ENCODE measurements at regions not wholly inside any gene's neighbourhood (a gene's known extent, or its start where the extent isn't known, plus 50 kb on each side); places are given as distances from the start of the nearest gene placed in this dataset.

GRCh38 chr6:170035044-170035443 lies 255.8 kb downstream of the DLL1 start:
- intact Hi-C loops (cut with DNase I): no loop called here

GRCh38 chr6:170034294-170034693 lies 256.6 kb downstream of the DLL1 start:
- no peaks in the 10 kb centered on the region for H3K27me3 ChIP-seq
- H3K27ac ChIP-seq: no peak overlapping the region
- H3K4me1 ChIP-seq: no peaks in the 10 kb centered on the region
- H3K36me3 ChIP-seq: no peaks in the 10 kb centered on the region
- intact Hi-C loops (cut with DNase I): no loop called here
- DNase-seq (peak; percentile 48), ATAC-seq (no peak)
- H3K4me3 ChIP-seq: no peak overlapping the region
- TF ChIP-seq CTCF (IDR thresholded peaks at IDR 0.05): no peak
- H3K9me3 ChIP-seq: no peaks in the 10 kb centered on the region

More at GRCh38 chr6:170035044-170035443, 255.8 kb downstream of the DLL1 start:
- H3K36me3 ChIP-seq: no peaks in the 10 kb centered on the region
- DNase-seq (no peak), ATAC-seq (no peak)
- H3K27ac ChIP-seq: no peak overlapping the region
- no peak overlapping the region for H3K4me3 ChIP-seq
- H3K9me3 ChIP-seq: no peaks in the 10 kb centered on the region
- no peaks in the 10 kb centered on the region for H3K27me3 ChIP-seq
- no peaks in the 10 kb centered on the region for H3K4me1 ChIP-seq
- TF ChIP-seq CTCF (IDR thresholded peaks at IDR 0.05): no peak

GRCh38 chr6:170033666-170034065 lies 257.2 kb downstream of the DLL1 start:
- DNase-seq: peak; percentile 44

GRCh38 chr6:170032706-170033309 lies 258.1 kb downstream of the DLL1 start:
- peak; percentile 38 for DNase-seq
- Histone ChIP-seq H3K36me3 (no peaks in the 10 kb centered on the region), H3K27me3 (no peaks in the 10 kb centered on the region), H3K27ac (no peak overlapping the region), H3K9me3 (no peaks in the 10 kb centered on the region), H3K4me1 (no peaks in the 10 kb centered on the region), H3K4me3 (no peak overlapping the region)
- TF ChIP-seq CTCF (IDR thresholded peaks at IDR 0.05): no peak
- ATAC-seq: no peak
- intact Hi-C loops (cut with DNase I): no loop called here

More at GRCh38 chr6:170033666-170034065, 257.2 kb downstream of the DLL1 start:
- intact Hi-C loops (cut with DNase I): no loop called here
- Histone ChIP-seq H3K4me1 (no peaks in the 10 kb centered on the region), H3K27ac (no peak overlapping the region), H3K27me3 (no peaks in the 10 kb centered on the region), H3K36me3 (no peaks in the 10 kb centered on the region), H3K4me3 (no peak overlapping the region), H3K9me3 (no peaks in the 10 kb centered on the region)
- ATAC-seq: no peak
- no peak for TF ChIP-seq CTCF (IDR thresholded peaks at IDR 0.05)

GRCh38 chr6:170032197-170032596 lies 258.7 kb downstream of the DLL1 start:
- Histone ChIP-seq H3K4me3 (no peak overlapping the region), H3K4me1 (no peaks in the 10 kb centered on the region), H3K9me3 (no peaks in the 10 kb centered on the region), H3K36me3 (no peaks in the 10 kb centered on the region), H3K27ac (no peak overlapping the region), H3K27me3 (no peaks in the 10 kb centered on the region)
- TF ChIP-seq CTCF (IDR thresholded peaks at IDR 0.05): no peak
- ATAC-seq: no peak
- peak; percentile 49 for DNase-seq
- intact Hi-C loops (cut with DNase I): no loop called here

- peak; percentile 44 for DNase-seq
- ATAC-seq: no peak
- Histone ChIP-seq H3K27me3 (no peaks in the 10 kb centered on the region), H3K9me3 (no peaks in the 10 kb centered on the region), H3K27ac (no peak overlapping the region), H3K36me3 (no peaks in the 10 kb centered on the region), H3K4me3 (no peak overlapping the region), H3K4me1 (no peaks in the 10 kb centered on the region)
- TF ChIP-seq CTCF (IDR thresholded peaks at IDR 0.05): no peak
- intact Hi-C loops (cut with DNase I): no loop called here
Observed at GRCh38 chr6:170031684-170032121, 259.2 kb downstream of the DLL1 start.

Measured in upper lobe of right lung (tissue), 1 donor.